ENCODE measurements at regions not wholly inside any gene's neighbourhood (a gene's known extent, or its start where the extent isn't known, plus 50 kb on each side); places are given as distances from the start of the nearest gene placed in this dataset.

DNA sequence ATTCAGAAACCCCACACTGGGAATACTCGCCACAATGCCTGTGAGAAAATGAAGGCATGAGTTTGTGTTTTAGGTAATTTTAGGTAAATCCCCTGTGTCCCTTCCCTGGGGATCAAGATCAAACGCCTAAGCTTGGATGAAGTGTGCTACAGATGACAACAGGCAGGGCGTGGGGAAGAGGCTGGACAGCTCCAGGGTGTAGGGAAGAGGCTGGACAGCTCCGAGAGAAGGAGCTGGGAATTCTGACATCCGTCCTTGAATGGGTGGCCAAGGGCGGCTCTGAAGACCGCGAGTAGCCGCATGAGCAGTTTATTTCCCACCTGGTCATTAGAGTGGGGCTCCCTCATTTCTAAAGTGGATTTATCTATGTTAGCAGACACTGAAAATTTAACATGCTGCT lies 109.7 kb downstream of the RAMP3 start:
- intact Hi-C loops (cut with micrococcal nuclease) = no loop called here
- no peak for DNase-seq
- H3K36me3 ChIP-seq (replicated peaks in 1 of 2; ENCODE audit: control insufficient read depth in 1 of 2, insufficient read depth in 2 of 2, low read length in 2 of 2) = no peaks in the 10 kb centered on the region
- H2AFZ ChIP-seq (ENCODE audit: insufficient read depth, low read depth, low read length, poor library complexity, severe bottlenecking) = no peak overlapping the region
- H3K27me3 Mint-ChIP-seq (ENCODE audit: low read depth in 3 of 3) = peaks cover 8 to 21% (median 12%) of the 10 kb centered on the region in 3 donors
- no peak overlapping the region for H3K27ac ChIP-seq (ENCODE audit: low read depth in 1 of 2, low read length in 2 of 2)
- peak overlapping the region in 1 of 2 donors; percentile 1 for H3K4me3 Mint-ChIP-seq
- H3K27ac Mint-ChIP-seq = no peak overlapping the region
- no peak overlapping the region for H3K4me3 ChIP-seq (replicated peaks in 1 of 3; ENCODE audit: low read depth in 2 of 3, low read length in 3 of 3)
- 21% methylated on average over 3 of the region's 9 CpGs for WGBS (ENCODE audit: insufficient coverage)
- H3K4me1 ChIP-seq (ENCODE audit: control insufficient read depth in 1 of 2, insufficient read depth in 2 of 2, low read length in 2 of 2) = no peaks in the 10 kb centered on the region
- no peaks in the 10 kb centered on the region for H3K79me2 ChIP-seq (ENCODE audit: insufficient read depth, low read length)
- H3K4me2 ChIP-seq (replicated peaks; ENCODE audit: extremely low read depth, low read length, poor library complexity, severe bottlenecking) = no peak overlapping the region
- H3K4me1 Mint-ChIP-seq = no peaks in the 10 kb centered on the region
- TF ChIP-seq, protein P1, sequence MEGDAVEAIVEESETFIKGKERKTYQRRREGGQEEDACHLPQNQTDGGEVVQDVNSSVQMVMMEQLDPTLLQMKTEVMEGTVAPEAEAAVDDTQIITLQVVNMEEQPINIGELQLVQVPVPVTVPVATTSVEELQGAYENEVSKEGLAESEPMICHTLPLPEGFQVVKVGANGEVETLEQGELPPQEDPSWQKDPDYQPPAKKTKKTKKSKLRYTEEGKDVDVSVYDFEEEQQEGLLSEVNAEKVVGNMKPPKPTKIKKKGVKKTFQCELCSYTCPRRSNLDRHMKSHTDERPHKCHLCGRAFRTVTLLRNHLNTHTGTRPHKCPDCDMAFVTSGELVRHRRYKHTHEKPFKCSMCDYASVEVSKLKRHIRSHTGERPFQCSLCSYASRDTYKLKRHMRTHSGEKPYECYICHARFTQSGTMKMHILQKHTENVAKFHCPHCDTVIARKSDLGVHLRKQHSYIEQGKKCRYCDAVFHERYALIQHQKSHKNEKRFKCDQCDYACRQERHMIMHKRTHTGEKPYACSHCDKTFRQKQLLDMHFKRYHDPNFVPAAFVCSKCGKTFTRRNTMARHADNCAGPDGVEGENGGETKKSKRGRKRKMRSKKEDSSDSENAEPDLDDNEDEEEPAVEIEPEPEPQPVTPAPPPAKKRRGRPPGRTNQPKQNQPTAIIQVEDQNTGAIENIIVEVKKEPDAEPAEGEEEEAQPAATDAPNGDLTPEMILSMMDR (IDR thresholded peaks at IDR 0.05) = no peak
- peaks cover 0 to 7% (median 6%) of the 10 kb centered on the region in 7 donors for H3K9me3 Mint-ChIP-seq
- H3K9me3 ChIP-seq (replicated peaks in 1 of 2; ENCODE audit: control insufficient read depth in 1 of 2, insufficient read depth in 1 of 2, low read length in 2 of 2) = no peaks in the 10 kb centered on the region
- no peaks in the 10 kb centered on the region for H3K36me3 Mint-ChIP-seq
- H4K20me1 ChIP-seq (ENCODE audit: insufficient read depth, low read length) = no peaks in the 10 kb centered on the region
- peaks cover 0 to 3% of the 10 kb centered on the region in 2 donors for H3K27me3 ChIP-seq (ENCODE audit: control insufficient read depth in 2 of 2, insufficient read depth in 2 of 2, low read length in 2 of 2)
- no peak overlapping the region for H3K9ac ChIP-seq (ENCODE audit: insufficient read depth, low read length, poor library complexity, severe bottlenecking)

DNA sequence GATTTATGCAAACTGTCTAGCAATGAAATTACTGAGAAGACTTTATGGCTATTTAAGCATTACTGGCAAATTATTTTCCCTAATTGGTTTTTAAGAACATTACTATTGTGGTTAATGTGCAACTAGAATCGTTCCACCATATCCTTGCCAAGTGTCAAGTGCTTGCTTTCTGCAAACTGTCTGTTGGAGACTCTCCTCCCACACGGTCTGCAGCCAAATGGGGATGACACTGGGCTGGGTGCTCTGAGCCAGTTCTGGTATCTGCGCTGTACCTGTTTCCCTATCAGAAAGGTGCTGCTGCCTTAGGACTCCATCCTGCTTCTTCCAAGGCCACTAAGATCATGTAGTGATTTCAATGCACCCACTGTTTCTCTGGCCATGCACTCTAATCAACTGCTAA lies 110.4 kb downstream of the RAMP3 start:
- Histone ChIP-seq H3K79me2 (ENCODE audit: insufficient read depth, low read length) (no peaks in the 10 kb centered on the region), H3K36me3 (replicated peaks in 1 of 2; ENCODE audit: control insufficient read depth in 1 of 2, insufficient read depth in 2 of 2, low read length in 2 of 2) (no peaks in the 10 kb centered on the region), H3K27me3 (ENCODE audit: control insufficient read depth in 2 of 2, insufficient read depth in 2 of 2, low read length in 2 of 2) (peaks cover 0 to 3% of the 10 kb centered on the region in 2 donors), H3K4me3 (replicated peaks in 1 of 3; ENCODE audit: low read depth in 2 of 3, low read length in 3 of 3) (no peak overlapping the region), H3K4me2 (replicated peaks; ENCODE audit: extremely low read depth, low read length, poor library complexity, severe bottlenecking) (no peak overlapping the region), H3K9ac (ENCODE audit: insufficient read depth, low read length, poor library complexity, severe bottlenecking) (no peak overlapping the region), H2AFZ (ENCODE audit: insufficient read depth, low read depth, low read length, poor library complexity, severe bottlenecking) (no peak overlapping the region), H3K4me1 (ENCODE audit: control insufficient read depth in 1 of 2, insufficient read depth in 2 of 2, low read length in 2 of 2) (no peaks in the 10 kb centered on the region), H3K9me3 (replicated peaks in 1 of 2; ENCODE audit: control insufficient read depth in 1 of 2, insufficient read depth in 1 of 2, low read length in 2 of 2) (peaks cover 0 to 3% of the 10 kb centered on the region in 2 donors), H3K27ac (ENCODE audit: low read depth in 1 of 2, low read length in 2 of 2) (no peak overlapping the region), H4K20me1 (ENCODE audit: insufficient read depth, low read length) (no peaks in the 10 kb centered on the region)
- TF ChIP-seq, protein P1 (IDR thresholded peaks at IDR 0.05) = no peak
- intact Hi-C loops (cut with micrococcal nuclease) = no loop called here
- WGBS (ENCODE audit: insufficient coverage) = 91% methylated on average over 2 of the region's 3 CpGs
- DNase-seq = no peak
- H3K9me3 Mint-ChIP-seq = peaks cover 5 to 13% (median 11%) of the 10 kb centered on the region in 7 donors
- H3K27me3 Mint-ChIP-seq (ENCODE audit: low read depth in 3 of 3) = peaks cover 11 to 21% (median 12%) of the 10 kb centered on the region in 3 donors
- H3K27ac Mint-ChIP-seq = no peak overlapping the region
- no peaks in the 10 kb centered on the region for H3K4me1 Mint-ChIP-seq
- no peak overlapping the region for H3K4me3 Mint-ChIP-seq
- H3K36me3 Mint-ChIP-seq = no peaks in the 10 kb centered on the region
